ENCODE measurements at regions not wholly inside any gene's neighbourhood (a gene's known extent, or its start where the extent isn't known, plus 50 kb on each side); places are given as distances from the start of the nearest gene placed in this dataset.

- no peaks in the 10 kb centered on the region for H3K9me3 ChIP-seq (ENCODE audit: control insufficient read depth in 4 of 4, insufficient read depth in 3 of 4, low read length in 3 of 4)
- no peaks in the 10 kb centered on the region for H3K4me1 ChIP-seq (ENCODE audit: control insufficient read depth in 5 of 5, insufficient read depth in 5 of 5, low read length in 5 of 5)
- H3K9ac ChIP-seq (ENCODE audit: insufficient read depth in 1 of 2, low read length in 2 of 2) = no peak overlapping the region
- no peaks in the 10 kb centered on the region for H3K27me3 ChIP-seq (ENCODE audit: control insufficient read depth in 3 of 3, insufficient read depth in 3 of 3, low read length in 2 of 3)
- DNase-seq = no peak
- TF ChIP-seq, protein P1, sequence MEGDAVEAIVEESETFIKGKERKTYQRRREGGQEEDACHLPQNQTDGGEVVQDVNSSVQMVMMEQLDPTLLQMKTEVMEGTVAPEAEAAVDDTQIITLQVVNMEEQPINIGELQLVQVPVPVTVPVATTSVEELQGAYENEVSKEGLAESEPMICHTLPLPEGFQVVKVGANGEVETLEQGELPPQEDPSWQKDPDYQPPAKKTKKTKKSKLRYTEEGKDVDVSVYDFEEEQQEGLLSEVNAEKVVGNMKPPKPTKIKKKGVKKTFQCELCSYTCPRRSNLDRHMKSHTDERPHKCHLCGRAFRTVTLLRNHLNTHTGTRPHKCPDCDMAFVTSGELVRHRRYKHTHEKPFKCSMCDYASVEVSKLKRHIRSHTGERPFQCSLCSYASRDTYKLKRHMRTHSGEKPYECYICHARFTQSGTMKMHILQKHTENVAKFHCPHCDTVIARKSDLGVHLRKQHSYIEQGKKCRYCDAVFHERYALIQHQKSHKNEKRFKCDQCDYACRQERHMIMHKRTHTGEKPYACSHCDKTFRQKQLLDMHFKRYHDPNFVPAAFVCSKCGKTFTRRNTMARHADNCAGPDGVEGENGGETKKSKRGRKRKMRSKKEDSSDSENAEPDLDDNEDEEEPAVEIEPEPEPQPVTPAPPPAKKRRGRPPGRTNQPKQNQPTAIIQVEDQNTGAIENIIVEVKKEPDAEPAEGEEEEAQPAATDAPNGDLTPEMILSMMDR (IDR thresholded peaks at IDR 0.05; ENCODE audit: control extremely low read depth, extremely low read depth) = no peak
- H3K4me3 ChIP-seq = no peak overlapping the region
- 39 to 52% methylated on average over 3 of the region's 3 CpGs for WGBS, 2 donors
- no peak overlapping the region for H3K27ac ChIP-seq (ENCODE audit: low read depth in 1 of 2, low read length in 1 of 2)
- ATAC-seq (ENCODE audit: insufficient read depth, low FRiP score) = no peak
- H3K36me3 ChIP-seq (ENCODE audit: control insufficient read depth in 4 of 4, insufficient read depth in 4 of 4, low read length in 4 of 4) = no peaks in the 10 kb centered on the region
Observed at GRCh38 chr9:26170190-26170589, 491.9 kb upstream of the TUSC1 start.

DNA sequence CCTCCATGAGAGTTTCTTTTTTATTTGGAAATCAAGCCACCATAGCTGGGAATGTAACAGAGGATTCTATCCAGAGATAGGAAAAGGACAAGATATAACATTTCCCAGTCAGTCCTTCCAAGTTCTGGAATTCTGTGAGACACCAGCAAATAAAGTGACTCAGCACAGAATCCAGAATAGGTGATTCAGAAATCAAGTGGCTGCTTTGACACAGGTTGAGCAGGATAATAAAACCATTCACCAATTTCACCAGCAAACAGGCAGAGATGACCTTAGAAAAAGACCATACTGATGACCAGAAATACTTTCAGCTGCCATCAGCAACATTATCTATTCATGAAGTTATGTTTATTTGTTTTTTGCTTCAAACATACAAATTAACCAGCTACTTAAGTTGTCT lies 491.5 kb upstream of the TUSC1 start:
- DNase-seq (no peak), ATAC-seq (ENCODE audit: insufficient read depth, low FRiP score) (no peak)
- H3K4me3 ChIP-seq = no peak overlapping the region
- TF ChIP-seq, protein P1 (IDR thresholded peaks at IDR 0.05; ENCODE audit: control extremely low read depth, extremely low read depth) = no peak
- no peak overlapping the region for H3K27ac ChIP-seq (ENCODE audit: low read depth in 1 of 2, low read length in 1 of 2)
- no peaks in the 10 kb centered on the region for H3K27me3 ChIP-seq (ENCODE audit: control insufficient read depth in 3 of 3, insufficient read depth in 3 of 3, low read length in 2 of 3)
- no peaks in the 10 kb centered on the region for H3K36me3 ChIP-seq (ENCODE audit: control insufficient read depth in 4 of 4, insufficient read depth in 4 of 4, low read length in 4 of 4)
- no peaks in the 10 kb centered on the region for H3K4me1 ChIP-seq (ENCODE audit: control insufficient read depth in 5 of 5, insufficient read depth in 5 of 5, low read length in 5 of 5)
- peaks cover 0 to 3% (median 0%) of the 10 kb centered on the region in 4 donors for H3K9me3 ChIP-seq (ENCODE audit: control insufficient read depth in 4 of 4, insufficient read depth in 3 of 4, low read length in 3 of 4)
- H3K9ac ChIP-seq (ENCODE audit: insufficient read depth in 1 of 2, low read length in 2 of 2) = no peak overlapping the region

DNA sequence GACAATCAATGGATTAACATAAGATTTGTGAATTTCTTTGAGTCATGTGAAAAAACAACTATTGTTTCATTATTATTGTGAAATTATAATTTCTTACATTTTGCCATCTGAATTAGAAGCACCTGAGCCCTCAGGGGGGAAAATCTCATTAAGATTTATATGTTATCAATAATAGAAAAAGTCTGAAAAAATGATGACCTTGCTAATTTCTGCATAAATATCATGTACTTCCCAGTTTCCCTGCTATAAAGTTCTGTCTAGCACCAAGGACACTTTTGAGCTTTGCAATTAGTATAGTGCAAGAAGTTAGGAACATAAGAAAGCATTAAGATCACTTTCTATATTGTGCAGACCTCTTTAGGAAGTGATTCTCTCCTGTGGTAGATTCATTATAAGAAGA lies 488.3 kb upstream of the TUSC1 start:
- DNase-seq (no peak), ATAC-seq (ENCODE audit: insufficient read depth, low FRiP score) (no peak)
- TF ChIP-seq, protein P1 (IDR thresholded peaks at IDR 0.05; ENCODE audit: control extremely low read depth, extremely low read depth) = no peak
- Histone ChIP-seq H3K9me3 (ENCODE audit: control insufficient read depth in 4 of 4, insufficient read depth in 3 of 4, low read length in 3 of 4) (peaks cover 0 to 3% (median 0%) of the 10 kb centered on the region in 4 donors), H3K27me3 (ENCODE audit: control insufficient read depth in 3 of 3, insufficient read depth in 3 of 3, low read length in 2 of 3) (no peaks in the 10 kb centered on the region), H3K27ac (ENCODE audit: low read depth in 1 of 2, low read length in 1 of 2) (no peak overlapping the region), H3K4me1 (ENCODE audit: control insufficient read depth in 5 of 5, insufficient read depth in 5 of 5, low read length in 5 of 5) (no peaks in the 10 kb centered on the region), H3K9ac (ENCODE audit: insufficient read depth in 1 of 2, low read length in 2 of 2) (no peak overlapping the region), H3K36me3 (ENCODE audit: control insufficient read depth in 4 of 4, insufficient read depth in 4 of 4, low read length in 4 of 4) (no peaks in the 10 kb centered on the region), H3K4me3 (no peak overlapping the region)

DNA sequence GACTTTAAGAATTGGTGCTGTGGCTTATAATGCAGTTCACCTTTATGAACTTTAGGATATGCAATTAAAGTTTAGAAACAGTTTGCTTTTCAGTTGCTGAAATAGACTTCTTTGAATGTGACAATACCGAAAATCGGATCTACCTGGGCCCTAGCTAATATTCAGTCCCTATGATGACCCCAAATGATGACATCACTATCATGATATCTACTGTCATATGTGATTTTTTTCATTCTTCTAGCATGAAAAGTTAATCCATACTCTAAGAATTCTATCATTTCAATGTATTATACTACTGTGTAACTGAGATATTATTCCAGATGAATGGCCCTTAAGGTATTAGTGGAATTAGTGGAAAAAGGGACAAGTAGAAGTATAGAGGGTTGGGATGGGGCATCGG lies 487.2 kb upstream of the TUSC1 start:
- Histone ChIP-seq H3K9me3 (ENCODE audit: control insufficient read depth in 4 of 4, insufficient read depth in 3 of 4, low read length in 3 of 4) (peaks cover 0 to 3% (median 0%) of the 10 kb centered on the region in 4 donors), H3K4me1 (ENCODE audit: control insufficient read depth in 5 of 5, insufficient read depth in 5 of 5, low read length in 5 of 5) (no peaks in the 10 kb centered on the region), H3K27ac (ENCODE audit: low read depth in 1 of 2, low read length in 1 of 2) (no peak overlapping the region), H3K27me3 (ENCODE audit: control insufficient read depth in 3 of 3, insufficient read depth in 3 of 3, low read length in 2 of 3) (no peaks in the 10 kb centered on the region), H3K36me3 (ENCODE audit: control insufficient read depth in 4 of 4, insufficient read depth in 4 of 4, low read length in 4 of 4) (no peaks in the 10 kb centered on the region), H3K4me3 (no peak overlapping the region), H3K9ac (ENCODE audit: insufficient read depth in 1 of 2, low read length in 2 of 2) (no peak overlapping the region)
- no peak for ATAC-seq (ENCODE audit: insufficient read depth, low FRiP score)
- WGBS, 2 donors = 92 to 93% methylated on average over 3 of the region's 3 CpGs
- TF ChIP-seq, protein P1 (IDR thresholded peaks at IDR 0.05; ENCODE audit: control extremely low read depth, extremely low read depth) = no peak
- DNase-seq = no peak

Measured in lung (tissue), 11 donors.